Panc1 (cell line): ENCODE measurements at regions not wholly inside any gene's neighbourhood (a gene's known extent, or its start where the extent isn't known, plus 50 kb on each side); places are given as distances from the start of the nearest gene placed in this dataset.

Source experiments
- SIN3A ChIP-seq: IDR thresholded peaks from 2 replicates; pipeline ENCODE4 v1.6.1; 2012; ENCODE audit warnings: low read depth, mild to moderate bottlenecking, low read length, moderate library complexity, borderline replicate concordance; ENCODE audit not compliant: insufficient read depth
- TF ChIP-seq, protein P1 (sequence below): fragments of 450-650 bp; IDR thresholded peaks from 2 replicates; pipeline ENCODE4 v1.5.1; 2017; ENCODE audit warnings: mild to moderate bottlenecking

- TF ChIP-seq, protein P1, sequence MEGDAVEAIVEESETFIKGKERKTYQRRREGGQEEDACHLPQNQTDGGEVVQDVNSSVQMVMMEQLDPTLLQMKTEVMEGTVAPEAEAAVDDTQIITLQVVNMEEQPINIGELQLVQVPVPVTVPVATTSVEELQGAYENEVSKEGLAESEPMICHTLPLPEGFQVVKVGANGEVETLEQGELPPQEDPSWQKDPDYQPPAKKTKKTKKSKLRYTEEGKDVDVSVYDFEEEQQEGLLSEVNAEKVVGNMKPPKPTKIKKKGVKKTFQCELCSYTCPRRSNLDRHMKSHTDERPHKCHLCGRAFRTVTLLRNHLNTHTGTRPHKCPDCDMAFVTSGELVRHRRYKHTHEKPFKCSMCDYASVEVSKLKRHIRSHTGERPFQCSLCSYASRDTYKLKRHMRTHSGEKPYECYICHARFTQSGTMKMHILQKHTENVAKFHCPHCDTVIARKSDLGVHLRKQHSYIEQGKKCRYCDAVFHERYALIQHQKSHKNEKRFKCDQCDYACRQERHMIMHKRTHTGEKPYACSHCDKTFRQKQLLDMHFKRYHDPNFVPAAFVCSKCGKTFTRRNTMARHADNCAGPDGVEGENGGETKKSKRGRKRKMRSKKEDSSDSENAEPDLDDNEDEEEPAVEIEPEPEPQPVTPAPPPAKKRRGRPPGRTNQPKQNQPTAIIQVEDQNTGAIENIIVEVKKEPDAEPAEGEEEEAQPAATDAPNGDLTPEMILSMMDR = no peak
- TF ChIP-seq SIN3A = no peak
These were observed 731.5 kb upstream of the CDH9 start for GRCh38 chr5:27769748-27770402.
